ENCODE measurements at regions not wholly inside any gene's neighbourhood (a gene's known extent, or its start where the extent isn't known, plus 50 kb on each side); places are given as distances from the start of the nearest gene placed in this dataset.

GRCh38 chr12:60262378-60262777 is 666.5 kb downstream of the SLC16A7 start:
- H4K20me1 ChIP-seq (ENCODE audit: insufficient read depth, low read length) = no peaks in the 10 kb centered on the region
- CTCF ChIA-PET (ENCODE audit: unreplicated experiment) = no interaction called here
- no TSS peak for BruUV-seq (replicated peaks)

GRCh38 chr12:60263161-60263560 is 667.3 kb downstream of the SLC16A7 start:
- ChIA-PET CTCF (ENCODE audit: unreplicated experiment) (no interaction called here), POLR2A (interaction anchor here (0.6 kb wide), 1 partner anchor 127 kb away, joined by 3 read pairs; no protein-coding TSS in a partner anchor)
- Histone ChIP-seq H3K4me3 (ENCODE audit: low read depth, low read length, poor library complexity, severe bottlenecking) (no peak overlapping the region), H3K9me3 (ENCODE audit: low read length) (no peaks in the 10 kb centered on the region), H3K27ac (ENCODE audit: low read depth, low read length, poor library complexity, severe bottlenecking) (no peak overlapping the region), H2AFZ (ENCODE audit: low read length) (no peak overlapping the region), H3K36me3 (ENCODE audit: insufficient read depth, low read length) (no peaks in the 10 kb centered on the region), H3K4me2 (ENCODE audit: low read length) (no peak overlapping the region), H3K9me2 (ENCODE audit: insufficient read depth, low read length) (no peaks in the 10 kb centered on the region), H3K4me1 (ENCODE audit: insufficient read depth, low read length, poor library complexity, severe bottlenecking) (no peaks in the 10 kb centered on the region), H3K79me2 (ENCODE audit: insufficient read depth, low read depth, low read length) (no peaks in the 10 kb centered on the region), H4K20me1 (ENCODE audit: insufficient read depth, low read length) (no peaks in the 10 kb centered on the region)
- BruUV-seq (replicated peaks) = no TSS peak
- DNase-seq (ENCODE audit: low spot score) = no peak
- TF ChIP-seq EZH2phosphoT487 (IDR thresholded peaks at IDR 0.05; ENCODE audit: borderline replicate concordance, low read depth, low read length) = no peak
- TF ChIP-seq CTCF (conservative IDR thresholded peaks at IDR 0.05; ENCODE audit: low read length) = no peak
- intact Hi-C loops (cut with micrococcal nuclease; ENCODE audit: unreplicated experiment) = no loop called here

More at GRCh38 chr12:60262378-60262777, 666.5 kb downstream of the SLC16A7 start:
- H3K4me1 ChIP-seq (ENCODE audit: insufficient read depth, low read length, poor library complexity, severe bottlenecking) = no peaks in the 10 kb centered on the region
- H2AFZ ChIP-seq (ENCODE audit: low read length) = no peak overlapping the region
- H3K9me2 ChIP-seq (ENCODE audit: insufficient read depth, low read length) = no peaks in the 10 kb centered on the region
- H3K9me3 ChIP-seq (ENCODE audit: low read length) = no peaks in the 10 kb centered on the region
- H3K36me3 ChIP-seq (ENCODE audit: insufficient read depth, low read length) = no peaks in the 10 kb centered on the region
- intact Hi-C loops (cut with micrococcal nuclease; ENCODE audit: unreplicated experiment) = no loop called here
- TF ChIP-seq CTCF (conservative IDR thresholded peaks at IDR 0.05; ENCODE audit: low read length) (no peak), EZH2phosphoT487 (IDR thresholded peaks at IDR 0.05; ENCODE audit: borderline replicate concordance, low read depth, low read length) (no peak)
- H3K4me2 ChIP-seq (ENCODE audit: low read length) = no peak overlapping the region
- POLR2A ChIA-PET = interaction anchor here (0.6 kb wide), 1 partner anchor 128 kb away, joined by 3 read pairs; no protein-coding TSS in a partner anchor
- H3K27ac ChIP-seq (ENCODE audit: low read depth, low read length, poor library complexity, severe bottlenecking) = no peak overlapping the region
- no peak overlapping the region for H3K4me3 ChIP-seq (ENCODE audit: low read depth, low read length, poor library complexity, severe bottlenecking)
- no peaks in the 10 kb centered on the region for H3K79me2 ChIP-seq (ENCODE audit: insufficient read depth, low read depth, low read length)
- no peak for DNase-seq (ENCODE audit: low spot score)

GRCh38 chr12:60263836-60264493 is 668.1 kb downstream of the SLC16A7 start:
- Histone ChIP-seq H2AFZ (ENCODE audit: low read length) (no peak overlapping the region), H3K9me2 (ENCODE audit: insufficient read depth, low read length) (no peaks in the 10 kb centered on the region), H3K9me3 (ENCODE audit: low read length) (no peaks in the 10 kb centered on the region), H4K20me1 (ENCODE audit: insufficient read depth, low read length) (no peaks in the 10 kb centered on the region), H3K27ac (ENCODE audit: low read depth, low read length, poor library complexity, severe bottlenecking) (no peak overlapping the region), H3K4me2 (ENCODE audit: low read length) (no peak overlapping the region), H3K36me3 (ENCODE audit: insufficient read depth, low read length) (no peaks in the 10 kb centered on the region), H3K4me1 (ENCODE audit: insufficient read depth, low read length, poor library complexity, severe bottlenecking) (no peaks in the 10 kb centered on the region), H3K4me3 (ENCODE audit: low read depth, low read length, poor library complexity, severe bottlenecking) (no peak overlapping the region), H3K79me2 (ENCODE audit: insufficient read depth, low read depth, low read length) (no peaks in the 10 kb centered on the region)
- TF ChIP-seq CTCF (conservative IDR thresholded peaks at IDR 0.05; ENCODE audit: low read length) = no peak
- TF ChIP-seq EZH2phosphoT487 (IDR thresholded peaks at IDR 0.05; ENCODE audit: borderline replicate concordance, low read depth, low read length) = no peak
- ChIA-PET CTCF (ENCODE audit: unreplicated experiment) (no interaction called here), POLR2A (no interaction called here)
- no peak for DNase-seq (ENCODE audit: low spot score)
- BruUV-seq (replicated peaks) = no TSS peak
- intact Hi-C loops (cut with micrococcal nuclease; ENCODE audit: unreplicated experiment) = no loop called here

Data from OCI-LY7 (cell line).